ENCODE measurements at regions not wholly inside any gene's neighbourhood (a gene's known extent, or its start where the extent isn't known, plus 50 kb on each side); places are given as distances from the start of the nearest gene placed in this dataset.

DNA sequence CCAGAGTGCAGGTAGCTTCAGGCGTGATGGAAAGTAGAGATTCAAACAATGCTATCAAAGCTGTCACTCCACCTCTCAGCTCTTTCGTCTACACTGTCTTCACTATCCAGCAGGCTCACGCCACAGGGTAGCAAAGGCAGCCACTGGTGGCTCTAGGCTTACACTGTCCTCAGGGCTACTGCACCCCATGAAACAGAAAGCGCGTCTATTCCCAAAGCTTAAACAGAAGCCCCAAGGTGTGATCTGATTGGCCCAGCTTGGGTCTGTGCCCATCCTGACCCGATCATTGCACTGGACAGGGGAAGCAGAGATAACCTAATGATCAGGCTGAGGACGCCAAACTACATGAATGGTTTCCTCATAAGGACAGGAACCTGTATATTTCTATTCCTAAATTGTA, 100.1 kb downstream of the PDCL3 start:
- no peaks in the 10 kb centered on the region for H3K27me3 ChIP-seq (ENCODE audit: insufficient read depth, low read length)
- H3K79me2 ChIP-seq (ENCODE audit: insufficient read depth, low read length) = no peaks in the 10 kb centered on the region
- no peak overlapping the region for H3K4me2 ChIP-seq (ENCODE audit: low read length)
- no peaks in the 10 kb centered on the region for H4K20me1 ChIP-seq (ENCODE audit: insufficient read depth, low read length)
- no peaks in the 10 kb centered on the region for H3K36me3 ChIP-seq (ENCODE audit: insufficient read depth, low read length)
- no peaks in the 10 kb centered on the region for H3F3A ChIP-seq (ENCODE audit: insufficient read depth, low read length)
- no peak overlapping the region for H2AFZ ChIP-seq (ENCODE audit: low read length)
- TF ChIP-seq, protein P1, sequence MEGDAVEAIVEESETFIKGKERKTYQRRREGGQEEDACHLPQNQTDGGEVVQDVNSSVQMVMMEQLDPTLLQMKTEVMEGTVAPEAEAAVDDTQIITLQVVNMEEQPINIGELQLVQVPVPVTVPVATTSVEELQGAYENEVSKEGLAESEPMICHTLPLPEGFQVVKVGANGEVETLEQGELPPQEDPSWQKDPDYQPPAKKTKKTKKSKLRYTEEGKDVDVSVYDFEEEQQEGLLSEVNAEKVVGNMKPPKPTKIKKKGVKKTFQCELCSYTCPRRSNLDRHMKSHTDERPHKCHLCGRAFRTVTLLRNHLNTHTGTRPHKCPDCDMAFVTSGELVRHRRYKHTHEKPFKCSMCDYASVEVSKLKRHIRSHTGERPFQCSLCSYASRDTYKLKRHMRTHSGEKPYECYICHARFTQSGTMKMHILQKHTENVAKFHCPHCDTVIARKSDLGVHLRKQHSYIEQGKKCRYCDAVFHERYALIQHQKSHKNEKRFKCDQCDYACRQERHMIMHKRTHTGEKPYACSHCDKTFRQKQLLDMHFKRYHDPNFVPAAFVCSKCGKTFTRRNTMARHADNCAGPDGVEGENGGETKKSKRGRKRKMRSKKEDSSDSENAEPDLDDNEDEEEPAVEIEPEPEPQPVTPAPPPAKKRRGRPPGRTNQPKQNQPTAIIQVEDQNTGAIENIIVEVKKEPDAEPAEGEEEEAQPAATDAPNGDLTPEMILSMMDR (IDR thresholded peaks at IDR 0.05; ENCODE audit: low read length) = no peak
- no peak for TF ChIP-seq EZH2 (IDR thresholded peaks at IDR 0.05; ENCODE audit: borderline replicate concordance, low read length)
- H3K9me2 ChIP-seq (ENCODE audit: low read depth, low read length) = no peaks in the 10 kb centered on the region
- H3K4me3 ChIP-seq (ENCODE audit: low read depth, low read length, poor library complexity, severe bottlenecking) = no peak overlapping the region
- H3K9me3 ChIP-seq (ENCODE audit: low read length) = no peaks in the 10 kb centered on the region
- H3K27ac ChIP-seq (ENCODE audit: low read depth, low read length, poor library complexity, severe bottlenecking) = no peak overlapping the region
- H3K9ac ChIP-seq (ENCODE audit: low read length) = no peak overlapping the region
- no peaks in the 10 kb centered on the region for H3K4me1 ChIP-seq (ENCODE audit: insufficient read depth, low read length, severe bottlenecking)

DNA sequence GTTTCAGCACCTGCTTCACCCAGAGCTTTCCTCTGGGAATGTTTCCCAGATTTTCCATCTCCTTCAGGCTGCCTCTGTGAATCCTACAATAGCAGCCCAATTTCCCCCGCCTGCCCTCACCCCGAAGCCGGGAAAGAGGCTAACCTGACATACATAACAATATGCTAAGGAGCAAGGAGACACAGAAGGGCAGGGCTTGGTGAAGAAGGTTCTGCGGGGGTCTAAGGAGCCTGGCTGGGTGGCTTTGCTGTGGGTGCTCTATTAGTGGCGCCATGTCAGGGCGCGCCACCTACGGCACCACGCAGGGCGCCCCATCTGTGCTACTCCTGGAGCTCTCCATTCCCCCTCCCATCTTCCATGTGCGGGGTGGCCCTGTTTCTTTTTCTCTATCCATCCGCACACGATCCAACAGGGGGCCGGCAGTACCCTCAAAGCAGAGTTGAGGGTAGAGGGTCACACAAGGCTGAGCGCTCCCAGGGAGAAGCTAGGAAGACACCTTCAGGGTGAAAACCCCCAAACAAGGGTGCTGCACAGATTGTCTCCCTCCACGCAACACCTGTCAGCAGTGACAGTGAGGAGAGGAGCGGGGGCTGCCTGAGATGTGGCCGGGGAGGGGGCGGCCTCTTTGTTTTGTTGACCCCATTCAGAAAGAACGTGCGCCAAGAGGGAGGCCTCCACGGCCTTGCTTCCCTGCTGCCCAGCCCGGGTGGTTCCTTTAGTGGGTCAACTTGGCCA, 101.4 kb downstream of the PDCL3 start:
- Histone ChIP-seq H3K27me3 (ENCODE audit: insufficient read depth, low read length) (no peaks in the 10 kb centered on the region), H3K4me1 (ENCODE audit: insufficient read depth, low read length, severe bottlenecking) (no peaks in the 10 kb centered on the region), H3K36me3 (ENCODE audit: insufficient read depth, low read length) (no peaks in the 10 kb centered on the region), H3K27ac (ENCODE audit: low read depth, low read length, poor library complexity, severe bottlenecking) (no peak overlapping the region), H3K9ac (ENCODE audit: low read length) (no peak overlapping the region), H3K79me2 (ENCODE audit: insufficient read depth, low read length) (no peaks in the 10 kb centered on the region), H2AFZ (ENCODE audit: low read length) (no peak overlapping the region), H3F3A (ENCODE audit: insufficient read depth, low read length) (no peaks in the 10 kb centered on the region), H3K9me3 (ENCODE audit: low read length) (no peaks in the 10 kb centered on the region), H3K9me2 (ENCODE audit: low read depth, low read length) (no peaks in the 10 kb centered on the region), H3K4me2 (ENCODE audit: low read length) (no peak overlapping the region), H4K20me1 (ENCODE audit: insufficient read depth, low read length) (no peaks in the 10 kb centered on the region), H3K4me3 (ENCODE audit: low read depth, low read length, poor library complexity, severe bottlenecking) (no peak overlapping the region)
- TF ChIP-seq, protein P1 (IDR thresholded peaks at IDR 0.05; ENCODE audit: low read length) = no peak
- TF ChIP-seq EZH2 (IDR thresholded peaks at IDR 0.05; ENCODE audit: borderline replicate concordance, low read length) = no peak

DNA sequence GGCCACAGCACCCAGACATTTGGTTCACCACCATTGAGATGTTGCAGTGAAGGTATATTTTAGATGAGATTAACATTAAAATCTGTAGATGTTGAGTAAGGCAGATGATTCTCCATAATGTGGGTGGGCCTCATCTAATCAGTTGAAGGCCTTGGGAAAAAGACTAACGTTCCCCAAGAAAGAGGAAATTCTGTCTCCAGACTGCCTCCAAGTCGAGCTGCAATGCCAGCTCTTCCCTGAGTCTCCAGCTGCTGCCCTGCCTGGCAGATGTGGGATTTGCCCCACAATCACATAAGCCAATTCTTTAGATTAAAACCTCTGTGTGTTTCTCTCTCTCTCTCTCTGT, 101.9 kb downstream of the PDCL3 start:
- H3K9me2 ChIP-seq (ENCODE audit: low read depth, low read length) = no peaks in the 10 kb centered on the region
- H3K4me2 ChIP-seq (ENCODE audit: low read length) = no peak overlapping the region
- no peaks in the 10 kb centered on the region for H3K36me3 ChIP-seq (ENCODE audit: insufficient read depth, low read length)
- no peaks in the 10 kb centered on the region for H3F3A ChIP-seq (ENCODE audit: insufficient read depth, low read length)
- no peaks in the 10 kb centered on the region for H3K9me3 ChIP-seq (ENCODE audit: low read length)
- no peaks in the 10 kb centered on the region for H4K20me1 ChIP-seq (ENCODE audit: insufficient read depth, low read length)
- H3K4me3 ChIP-seq (ENCODE audit: low read depth, low read length, poor library complexity, severe bottlenecking) = no peak overlapping the region
- H3K9ac ChIP-seq (ENCODE audit: low read length) = no peak overlapping the region
- no peaks in the 10 kb centered on the region for H3K4me1 ChIP-seq (ENCODE audit: insufficient read depth, low read length, severe bottlenecking)
- H2AFZ ChIP-seq (ENCODE audit: low read length) = no peak overlapping the region
- H3K27ac ChIP-seq (ENCODE audit: low read depth, low read length, poor library complexity, severe bottlenecking) = no peak overlapping the region
- H3K79me2 ChIP-seq (ENCODE audit: insufficient read depth, low read length) = no peaks in the 10 kb centered on the region
- no peak for TF ChIP-seq EZH2 (IDR thresholded peaks at IDR 0.05; ENCODE audit: borderline replicate concordance, low read length)
- H3K27me3 ChIP-seq (ENCODE audit: insufficient read depth, low read length) = no peaks in the 10 kb centered on the region; the same call in 1 of the 2 replicates

DNA sequence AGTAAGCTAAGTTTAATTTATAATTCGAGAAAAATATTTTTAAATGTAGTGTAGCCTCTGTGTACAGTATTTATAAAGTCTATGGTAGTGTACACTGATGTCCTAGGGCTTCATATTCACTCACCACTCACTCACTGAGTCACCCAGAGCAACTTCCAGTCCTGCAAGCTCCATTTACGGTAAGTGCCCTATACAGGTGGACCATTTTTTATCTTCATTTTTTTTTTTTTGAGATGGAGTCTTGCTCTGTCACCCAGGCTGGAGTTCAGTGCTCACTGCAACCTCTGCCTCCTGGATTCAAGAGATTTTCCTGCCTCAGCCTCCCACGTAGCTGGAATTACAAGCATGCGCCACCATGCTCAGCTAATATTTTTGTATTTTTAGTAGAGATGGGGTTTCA, 104.2 kb downstream of the PDCL3 start:
- Histone ChIP-seq H3F3A (ENCODE audit: insufficient read depth, low read length) (no peaks in the 10 kb centered on the region), H3K27me3 (ENCODE audit: insufficient read depth, low read length) (no peaks in the 10 kb centered on the region; the same call in 1 of the 2 replicates), H3K9me2 (ENCODE audit: low read depth, low read length) (no peaks in the 10 kb centered on the region), H3K36me3 (ENCODE audit: insufficient read depth, low read length) (no peaks in the 10 kb centered on the region), H2AFZ (ENCODE audit: low read length) (no peak overlapping the region), H3K4me2 (ENCODE audit: low read length) (no peak overlapping the region), H3K4me1 (ENCODE audit: insufficient read depth, low read length, severe bottlenecking) (no peaks in the 10 kb centered on the region), H3K27ac (ENCODE audit: low read depth, low read length, poor library complexity, severe bottlenecking) (no peak overlapping the region), H3K9me3 (ENCODE audit: low read length) (no peaks in the 10 kb centered on the region), H3K9ac (ENCODE audit: low read length) (no peak overlapping the region), H4K20me1 (ENCODE audit: insufficient read depth, low read length) (no peaks in the 10 kb centered on the region), H3K79me2 (ENCODE audit: insufficient read depth, low read length) (no peaks in the 10 kb centered on the region), H3K4me3 (ENCODE audit: low read depth, low read length, poor library complexity, severe bottlenecking) (no peak overlapping the region)
- TF ChIP-seq EZH2 (IDR thresholded peaks at IDR 0.05; ENCODE audit: borderline replicate concordance, low read length) = no peak
- TF ChIP-seq, protein P1 (IDR thresholded peaks at IDR 0.05; ENCODE audit: low read length) = no peak

Data from OCI-LY1 (cell line).